Fibroblast of lung (primary cell): ENCODE measurements at regions not wholly inside any gene's neighbourhood (a gene's known extent, or its start where the extent isn't known, plus 50 kb on each side); places are given as distances from the start of the nearest gene placed in this dataset.

Experiments
- DNase-seq, 2 donors: peaks; one replicate each; pipeline versions ENCODE4 v3.0.0 to v3.0.0-alpha.2; 2010; ENCODE audit warnings: low read depth in 2 of 2
- H2AFZ ChIP-seq: 2 replicates; pipeline ENCODE4 v1.5.1; 2012; ENCODE audit warnings: low read length, control low read depth, inconsistent platforms
- H3K27ac ChIP-seq: 2 replicates; pipeline ENCODE4 v1.5.1; 2011; ENCODE audit warnings: low read length, control low read depth; ENCODE audit not compliant: insufficient read depth
- H3K27me3 ChIP-seq: 2 replicates; pipeline ENCODE4 v1.5.1; 2011; ENCODE audit warnings: mild to moderate bottlenecking, low read length; ENCODE audit not compliant: control insufficient read depth, insufficient read depth
- H3K36me3 ChIP-seq: 2 replicates; pipeline ENCODE4 v1.5.1; 2011; ENCODE audit warnings: low read length; ENCODE audit not compliant: control insufficient read depth, insufficient read depth
- H3K4me1 ChIP-seq: 2 replicates; pipeline ENCODE4 v1.5.1; 2011; ENCODE audit warnings: low read length; ENCODE audit not compliant: control insufficient read depth, insufficient read depth; ENCODE audit errors: extremely low read depth
- H3K4me2 ChIP-seq: 2 replicates; pipeline ENCODE4 v1.5.1; 2011; ENCODE audit warnings: low read length, control low read depth; ENCODE audit not compliant: insufficient read depth; ENCODE audit errors: extremely low read depth
- H3K4me3 ChIP-seq, 4 experiments: fragments of 200-600 bp in 1 of 4; sonication (generic) in 1 of 4; replicated peaks in 1 of 4; 2 replicates each; pipeline ENCODE4 v1.5.1; 2011 to 2016; ENCODE audit warnings: low read length in 4 of 4, low read depth in 3 of 4, mild to moderate bottlenecking in 3 of 4, control low read depth in 2 of 4, inconsistent platforms in 1 of 4, mixed read lengths in 1 of 4; ENCODE audit not compliant: insufficient read depth in 1 of 4; ENCODE audit errors: control extremely low read depth in 1 of 4
- H3K79me2 ChIP-seq: 2 replicates; pipeline ENCODE4 v1.5.1; 2012; ENCODE audit warnings: mild to moderate bottlenecking, low read length, inconsistent platforms; ENCODE audit not compliant: control insufficient read depth, insufficient read depth
- H3K9ac ChIP-seq: 2 replicates; pipeline ENCODE4 v1.5.1; 2011; ENCODE audit warnings: mild to moderate bottlenecking, low read length, control low read depth; ENCODE audit not compliant: insufficient read depth
- H3K9me3 ChIP-seq: 2 replicates; pipeline ENCODE4 v1.5.1; 2012; ENCODE audit warnings: low read depth, low read length; ENCODE audit not compliant: control insufficient read depth, insufficient read depth
- H4K20me1 ChIP-seq: 2 replicates; pipeline ENCODE4 v1.5.1; 2011; ENCODE audit warnings: low read length; ENCODE audit not compliant: control insufficient read depth, insufficient read depth; ENCODE audit errors: extremely low read depth
- EZH2 ChIP-seq: IDR thresholded peaks from 2 replicates; pipeline ENCODE4 v1.5.1; 2012; ENCODE audit warnings: low read length, control low read depth, mild to moderate bottlenecking; ENCODE audit errors: missing control alignments
- TF ChIP-seq, protein P1 (sequence below), 2 donors: IDR thresholded peaks in 1 of 2; conservative IDR thresholded peaks in 1 of 2; 1 replicate in 1 of 2; 2 replicates in 1 of 2; pipeline ENCODE4 v1.5.1; 2011 to 2012; ENCODE audit warnings: low read length in 2 of 2, control low read depth in 1 of 2, inconsistent platforms in 1 of 2, low read depth in 1 of 2, mild to moderate bottlenecking in 1 of 2

DNA sequence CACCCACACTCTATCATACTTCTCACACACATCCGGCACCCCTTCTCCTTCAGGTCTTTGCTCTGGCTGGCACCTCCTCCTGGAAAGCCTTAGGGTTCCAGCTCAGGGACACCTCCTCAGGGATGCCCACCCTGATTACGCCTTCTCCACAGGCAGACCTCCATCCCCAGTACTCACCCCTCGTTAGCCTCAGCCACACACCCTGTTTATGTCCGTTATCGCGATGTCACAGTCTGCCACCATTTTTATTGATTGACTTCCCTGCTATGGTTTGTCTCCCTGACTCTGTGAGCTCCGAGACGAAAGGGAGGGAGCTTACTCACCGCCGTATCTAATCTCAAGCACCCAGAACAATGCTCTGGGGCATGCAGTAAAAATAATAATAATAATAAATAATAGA lies 191.7 kb upstream of the LHX5 start:
- H3K79me2 ChIP-seq: no peaks in the 10 kb centered on the region
- no peak overlapping the region for H3K9ac ChIP-seq
- H4K20me1 ChIP-seq: no peaks in the 10 kb centered on the region
- H3K9me3 ChIP-seq: no peaks in the 10 kb centered on the region
- H3K4me2 ChIP-seq: no peak overlapping the region
- H2AFZ ChIP-seq: no peak overlapping the region
- H3K36me3 ChIP-seq: no peaks in the 10 kb centered on the region
- H3K4me3 ChIP-seq: no peak overlapping the region
- H3K27me3 ChIP-seq: no peaks in the 10 kb centered on the region
- no peaks in the 10 kb centered on the region for H3K4me1 ChIP-seq
- H3K27ac ChIP-seq: no peak overlapping the region
- DNase-seq: no peak
- TF ChIP-seq, protein P1, sequence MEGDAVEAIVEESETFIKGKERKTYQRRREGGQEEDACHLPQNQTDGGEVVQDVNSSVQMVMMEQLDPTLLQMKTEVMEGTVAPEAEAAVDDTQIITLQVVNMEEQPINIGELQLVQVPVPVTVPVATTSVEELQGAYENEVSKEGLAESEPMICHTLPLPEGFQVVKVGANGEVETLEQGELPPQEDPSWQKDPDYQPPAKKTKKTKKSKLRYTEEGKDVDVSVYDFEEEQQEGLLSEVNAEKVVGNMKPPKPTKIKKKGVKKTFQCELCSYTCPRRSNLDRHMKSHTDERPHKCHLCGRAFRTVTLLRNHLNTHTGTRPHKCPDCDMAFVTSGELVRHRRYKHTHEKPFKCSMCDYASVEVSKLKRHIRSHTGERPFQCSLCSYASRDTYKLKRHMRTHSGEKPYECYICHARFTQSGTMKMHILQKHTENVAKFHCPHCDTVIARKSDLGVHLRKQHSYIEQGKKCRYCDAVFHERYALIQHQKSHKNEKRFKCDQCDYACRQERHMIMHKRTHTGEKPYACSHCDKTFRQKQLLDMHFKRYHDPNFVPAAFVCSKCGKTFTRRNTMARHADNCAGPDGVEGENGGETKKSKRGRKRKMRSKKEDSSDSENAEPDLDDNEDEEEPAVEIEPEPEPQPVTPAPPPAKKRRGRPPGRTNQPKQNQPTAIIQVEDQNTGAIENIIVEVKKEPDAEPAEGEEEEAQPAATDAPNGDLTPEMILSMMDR (conservative IDR thresholded peaks at IDR 0.05 in 1 of 2, IDR thresholded peaks at IDR 0.05 in 1 of 2; ENCODE audit: low read depth in 1 of 2, low read length in 2 of 2): no peak
- no peak for TF ChIP-seq EZH2

DNA sequence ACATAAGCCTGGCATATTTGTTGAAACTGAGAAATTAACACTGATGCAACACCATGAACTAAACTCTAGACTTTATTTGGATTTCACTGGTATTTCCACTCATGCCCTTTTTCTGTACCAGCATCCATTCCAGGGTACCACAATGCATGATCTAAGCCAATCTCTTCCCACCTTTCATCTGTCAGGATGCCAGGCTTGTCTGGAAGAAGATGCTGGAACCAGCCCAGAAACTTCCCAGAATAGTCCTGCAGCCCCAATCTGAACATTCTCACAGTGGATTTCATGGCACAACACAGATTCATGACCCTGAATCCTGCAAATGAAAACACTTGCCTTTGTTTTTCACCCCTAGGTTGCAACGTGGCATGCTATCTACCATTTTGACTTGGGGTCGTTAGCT lies 189.3 kb upstream of the LHX5 start:
- Histone ChIP-seq H3K4me2 (no peak overlapping the region), H3K36me3 (no peaks in the 10 kb centered on the region), H3K4me3 (no peak overlapping the region), H3K9me3 (no peaks in the 10 kb centered on the region), H3K9ac (no peak overlapping the region), H2AFZ (no peak overlapping the region), H3K27ac (no peak overlapping the region), H3K27me3 (no peaks in the 10 kb centered on the region), H4K20me1 (no peaks in the 10 kb centered on the region), H3K4me1 (no peaks in the 10 kb centered on the region), H3K79me2 (no peaks in the 10 kb centered on the region)
- no peak for DNase-seq
- TF ChIP-seq, protein P1 (conservative IDR thresholded peaks at IDR 0.05 in 1 of 2, IDR thresholded peaks at IDR 0.05 in 1 of 2; ENCODE audit: low read depth in 1 of 2, low read length in 2 of 2): no peak

DNA sequence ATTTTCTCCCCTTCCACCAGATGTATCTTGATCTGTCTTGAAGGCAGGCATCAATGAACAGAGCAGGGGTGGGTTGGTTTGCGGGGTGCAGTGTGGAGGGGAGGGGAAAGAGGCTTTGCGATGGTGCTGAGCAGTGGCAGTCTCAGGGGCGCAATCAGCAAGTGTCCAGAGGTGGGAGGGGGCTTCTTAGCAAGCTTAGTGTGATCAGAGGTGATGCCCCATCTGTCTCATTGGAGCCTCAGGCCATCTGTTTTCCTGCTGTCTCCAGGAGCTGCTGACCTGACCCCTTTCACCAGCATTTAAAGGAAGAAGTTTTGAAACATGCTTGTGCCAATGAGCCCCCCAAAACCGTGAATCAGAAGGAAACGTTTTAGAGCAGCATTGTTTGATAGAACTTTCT lies 187.7 kb upstream of the LHX5 start:
- Histone ChIP-seq H3K27me3 (no peaks in the 10 kb centered on the region), H3K79me2 (no peaks in the 10 kb centered on the region), H3K4me2 (no peak overlapping the region), H3K9me3 (no peaks in the 10 kb centered on the region), H3K27ac (no peak overlapping the region), H3K36me3 (no peaks in the 10 kb centered on the region), H3K4me3 (no peak overlapping the region), H3K4me1 (no peaks in the 10 kb centered on the region), H2AFZ (no peak overlapping the region), H3K9ac (no peak overlapping the region), H4K20me1 (no peaks in the 10 kb centered on the region)
- no peak for DNase-seq
- TF ChIP-seq EZH2: no peak
- TF ChIP-seq, protein P1 (conservative IDR thresholded peaks at IDR 0.05 in 1 of 2, IDR thresholded peaks at IDR 0.05 in 1 of 2; ENCODE audit: low read depth in 1 of 2, low read length in 2 of 2): no peak
